ENCODE measurements at regions not wholly inside any gene's neighbourhood (a gene's known extent, or its start where the extent isn't known, plus 50 kb on each side); places are given as distances from the start of the nearest gene placed in this dataset.

- TF ChIP-seq ZNF518B (CRISPR knock-in tag; IDR thresholded peaks at IDR 0.05) (no peak), NCOA2 (IDR thresholded peaks at IDR 0.05; ENCODE audit: partially characterized antibody in 2 of 2) (no peak), ZNF316 (IDR thresholded peaks at IDR 0.05) (0 out of 2 replicates have a peak, but pooled peaks have one; percentile 26), MAFG (tag; conservative IDR thresholded peaks at IDR 0.05) (0 out of 2 replicates have a peak, but pooled peaks have one; percentile 5), TRIM28 (IDR thresholded peaks at IDR 0.05) (no peak), NONO (IDR thresholded peaks at IDR 0.05; ENCODE audit: low read depth in 2 of 2, low read length in 1 of 2) (no peak), ZNF398 (CRISPR knock-in tag; IDR thresholded peaks at IDR 0.05) (no peak), MAFK (IDR thresholded peaks at IDR 0.05; ENCODE audit: low read length) (0 out of 2 replicates have a peak, but pooled peaks have one; percentile 3), KLF1 (tag; IDR thresholded peaks at IDR 0.05) (no peak), FOXJ3 (CRISPR knock-in tag; IDR thresholded peaks at IDR 0.05) (no peak)
These were observed 301.0 kb upstream of the TLE3 start (continued) for GRCh38 chr15:70398694-70399093.
